ENCODE measurements at regions not wholly inside any gene's neighbourhood (a gene's known extent, or its start where the extent isn't known, plus 50 kb on each side); places are given as distances from the start of the nearest gene placed in this dataset.

- no peak for TF ChIP-seq EZH2 (IDR thresholded peaks at IDR 0.05; ENCODE audit: low read depth)
- TF ChIP-seq CTCF (conservative IDR thresholded peaks at IDR 0.05) = no peak
Observed at GRCh38 chr6:146875927-146876270, 277.1 kb downstream of the ADGB start.
